Suprapubic skin (tissue), 4 donors: ENCODE measurements at regions not wholly inside any gene's neighbourhood (a gene's known extent, or its start where the extent isn't known, plus 50 kb on each side); places are given as distances from the start of the nearest gene placed in this dataset.

Experiments
- DNase-seq, 2 donors: peaks; one replicate each; pipeline ENCODE4 v3.0.0-alpha.2; 2019; ENCODE audit warnings: low spot score in 2 of 2
- H3K27ac ChIP-seq: fragments of 200-600 bp; sonication (generic); one replicate; pipeline ENCODE4 v1.5.1; 2019
- H3K27me3 ChIP-seq: fragments of 200-600 bp; sonication (generic); one replicate; pipeline ENCODE4 v1.5.1; 2019
- H3K36me3 ChIP-seq: fragments of 200-600 bp; sonication (generic); one replicate; pipeline ENCODE4 v1.5.1; 2019
- H3K4me1 ChIP-seq: fragments of 200-600 bp; sonication (generic); one replicate; pipeline ENCODE4 v1.5.1; 2019
- H3K4me3 ChIP-seq: fragments of 200-600 bp; sonication (generic); one replicate; pipeline ENCODE4 v1.5.1; 2019; ENCODE audit warnings: mild to moderate bottlenecking
- H3K9me3 ChIP-seq: fragments of 200-600 bp; sonication (generic); one replicate; pipeline ENCODE4 v1.5.1; 2019
- EP300 ChIP-seq: sonication (generic); formaldehyde crosslinking; IDR thresholded peaks from one replicate; pipeline ENCODE4 v1.6.1; 2017; ENCODE audit warnings: antibody characterized with exemption
- POLR2A ChIP-seq, 2 donors: fragments of 450-650 bp; IDR thresholded peaks; one replicate each; pipeline ENCODE4 v1.6.1; 2017; ENCODE audit warnings: antibody characterized with exemption in 2 of 2, mild to moderate bottlenecking in 2 of 2, moderate library complexity in 2 of 2
- POLR2AphosphoS5 ChIP-seq, 3 donors: sonication (generic); formaldehyde crosslinking; IDR thresholded peaks; one replicate each; pipeline ENCODE4 v1.6.1; 2017; ENCODE audit warnings: antibody characterized with exemption in 3 of 3
- whole genome bisulfite sequencing: methylation state at CpG from one replicate; pipeline ENCODE4 v1.1.5; 2018; 5-methylcytosine and 5-hydroxymethylcytosine counted together
- TF ChIP-seq, protein P1 (sequence below), 2 donors: fragments of 200-600 bp in 1 of 2; fragments of 450-650 bp in 1 of 2; sonication (generic) in 1 of 2; IDR thresholded peaks; one replicate each; pipeline ENCODE4 v1.5.1; 2016 to 2019; ENCODE audit warnings: antibody characterized with exemption in 2 of 2, mild to moderate bottlenecking in 1 of 2, moderate library complexity in 1 of 2

DNA sequence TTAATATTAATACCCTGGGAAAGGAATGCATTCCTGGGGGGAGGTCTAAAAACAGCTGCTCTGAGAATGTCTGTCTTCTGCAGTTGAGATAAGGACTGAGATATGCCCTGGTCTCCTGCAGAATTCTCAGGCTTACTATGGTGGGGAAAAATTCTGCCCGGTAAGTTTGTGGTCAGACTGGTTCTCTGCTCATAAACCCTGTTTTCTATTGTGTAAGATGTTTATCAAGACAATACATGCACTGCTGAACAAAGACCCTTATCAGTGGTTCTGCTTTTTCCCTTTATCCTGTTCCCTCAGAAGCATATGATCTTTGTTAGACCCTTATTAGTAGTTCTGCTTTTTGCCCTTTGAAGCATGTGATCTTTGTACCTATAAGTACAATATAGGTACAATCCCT, 494.6 kb downstream of the CNTN6 start:
- Histone ChIP-seq H3K27ac (no peak overlapping the region), H3K4me3 (no peak overlapping the region), H3K9me3 (peaks cover 9% of the 10 kb centered on the region), H3K27me3 (no peaks in the 10 kb centered on the region), H3K36me3 (no peaks in the 10 kb centered on the region), H3K4me1 (no peaks in the 10 kb centered on the region)
- TF ChIP-seq, protein P1, sequence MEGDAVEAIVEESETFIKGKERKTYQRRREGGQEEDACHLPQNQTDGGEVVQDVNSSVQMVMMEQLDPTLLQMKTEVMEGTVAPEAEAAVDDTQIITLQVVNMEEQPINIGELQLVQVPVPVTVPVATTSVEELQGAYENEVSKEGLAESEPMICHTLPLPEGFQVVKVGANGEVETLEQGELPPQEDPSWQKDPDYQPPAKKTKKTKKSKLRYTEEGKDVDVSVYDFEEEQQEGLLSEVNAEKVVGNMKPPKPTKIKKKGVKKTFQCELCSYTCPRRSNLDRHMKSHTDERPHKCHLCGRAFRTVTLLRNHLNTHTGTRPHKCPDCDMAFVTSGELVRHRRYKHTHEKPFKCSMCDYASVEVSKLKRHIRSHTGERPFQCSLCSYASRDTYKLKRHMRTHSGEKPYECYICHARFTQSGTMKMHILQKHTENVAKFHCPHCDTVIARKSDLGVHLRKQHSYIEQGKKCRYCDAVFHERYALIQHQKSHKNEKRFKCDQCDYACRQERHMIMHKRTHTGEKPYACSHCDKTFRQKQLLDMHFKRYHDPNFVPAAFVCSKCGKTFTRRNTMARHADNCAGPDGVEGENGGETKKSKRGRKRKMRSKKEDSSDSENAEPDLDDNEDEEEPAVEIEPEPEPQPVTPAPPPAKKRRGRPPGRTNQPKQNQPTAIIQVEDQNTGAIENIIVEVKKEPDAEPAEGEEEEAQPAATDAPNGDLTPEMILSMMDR (IDR thresholded peaks at IDR 0.05): no peak
- TF ChIP-seq EP300: no peak
- no peak for TF ChIP-seq POLR2AphosphoS5 (IDR thresholded peaks at IDR 0.05)
- TF ChIP-seq POLR2A (IDR thresholded peaks at IDR 0.05): no peak
- 67% methylated on average over 1 of the region's 1 CpG for WGBS
- no peak for DNase-seq

DNA sequence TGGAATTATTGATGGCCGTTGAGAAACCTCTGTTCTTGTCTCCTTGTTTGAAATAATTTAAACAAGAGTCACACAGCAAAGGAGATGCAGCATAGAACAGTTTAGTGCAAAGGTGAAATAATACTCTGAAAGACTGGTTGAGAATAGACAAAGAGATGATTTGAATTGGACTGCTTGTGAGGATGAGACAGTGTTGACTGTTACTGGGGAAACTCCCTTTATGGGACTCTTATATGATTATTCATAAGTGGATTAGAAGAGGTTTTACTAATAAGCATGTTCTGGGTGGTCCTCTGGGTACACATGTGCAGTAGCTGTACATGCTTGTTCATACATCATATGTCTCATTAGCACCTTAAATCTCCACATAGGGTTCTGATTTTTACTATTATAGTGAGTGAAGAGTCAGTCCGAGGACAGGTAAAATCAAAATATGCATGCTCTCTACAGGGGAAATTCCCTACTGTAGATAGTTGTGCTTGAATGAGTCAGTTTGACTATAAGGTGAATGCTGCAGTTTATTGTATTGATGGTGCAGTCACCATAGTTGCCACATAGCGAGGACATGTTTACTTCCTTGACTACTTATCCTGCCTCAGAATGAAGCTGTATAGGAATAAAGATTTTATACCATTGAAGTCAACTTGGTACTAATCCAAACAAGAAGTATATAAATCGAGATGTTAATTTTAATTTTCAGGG, 498.7 kb downstream of the CNTN6 start:
- no peak for DNase-seq
- Histone ChIP-seq H3K4me3 (no peak overlapping the region), H3K27ac (no peak overlapping the region), H3K9me3 (peaks cover 9% of the 10 kb centered on the region), H3K36me3 (no peaks in the 10 kb centered on the region), H3K27me3 (no peaks in the 10 kb centered on the region), H3K4me1 (no peaks in the 10 kb centered on the region)
- WGBS: 64% methylated on average over 4 of the region's 4 CpGs
- TF ChIP-seq POLR2AphosphoS5 (IDR thresholded peaks at IDR 0.05) (no peak), EP300 (no peak), POLR2A (IDR thresholded peaks at IDR 0.05) (no peak)
- TF ChIP-seq, protein P1 (IDR thresholded peaks at IDR 0.05): no peak

DNA sequence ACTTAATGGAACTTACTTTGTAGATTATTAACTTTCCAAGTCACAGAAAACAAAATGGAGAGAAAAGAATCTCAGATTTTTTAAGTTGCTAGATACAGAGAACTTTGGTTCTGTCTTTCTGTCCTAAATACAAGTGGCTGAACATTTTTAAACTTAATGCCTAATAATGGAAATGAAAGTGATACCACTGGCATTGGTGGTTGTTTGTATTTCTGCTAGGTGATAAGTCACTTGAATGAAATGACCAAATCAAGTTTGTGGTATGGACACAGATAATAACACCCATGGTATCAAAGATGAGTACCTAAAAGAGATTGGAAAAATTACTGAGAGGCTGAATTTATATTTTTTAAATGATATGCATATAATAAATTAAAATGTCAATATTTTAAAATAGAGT, 502.1 kb downstream of the CNTN6 start:
- DNase-seq: no peak

DNA sequence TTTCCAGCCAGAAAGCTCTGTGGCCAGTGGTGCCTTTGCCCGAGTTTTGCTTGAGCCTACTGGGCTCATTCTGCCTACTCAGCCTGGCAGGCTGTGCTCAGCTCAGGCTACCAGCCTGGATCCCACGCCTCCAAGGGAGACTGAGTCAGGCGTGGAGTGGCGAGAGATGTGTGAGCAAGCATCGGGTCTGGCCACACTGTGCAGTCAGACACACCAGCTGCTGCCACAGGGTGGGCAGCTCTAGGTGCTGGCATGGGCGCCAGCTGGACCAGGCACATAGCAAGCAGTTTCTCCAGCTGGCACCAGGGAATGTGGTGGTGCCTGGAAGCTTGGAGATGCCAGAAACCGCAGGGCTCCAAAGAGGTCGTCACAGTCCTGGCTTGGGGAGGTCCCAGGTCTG, 498.5 kb upstream of the CNTN4 start:
- H3K9me3 ChIP-seq: no peaks in the 10 kb centered on the region
- DNase-seq: no peak
- H3K4me1 ChIP-seq: no peaks in the 10 kb centered on the region
- no peak overlapping the region for H3K27ac ChIP-seq
- no peak overlapping the region for H3K4me3 ChIP-seq
- no peaks in the 10 kb centered on the region for H3K36me3 ChIP-seq
- 83% methylated on average over 8 of the region's 8 CpGs for WGBS
- TF ChIP-seq EP300: no peak
- TF ChIP-seq, protein P1 (IDR thresholded peaks at IDR 0.05): no peak
- no peak for TF ChIP-seq POLR2AphosphoS5 (IDR thresholded peaks at IDR 0.05)
- TF ChIP-seq POLR2A (IDR thresholded peaks at IDR 0.05): no peak
- H3K27me3 ChIP-seq: no peaks in the 10 kb centered on the region

More for the DNA sequence above, 502.1 kb downstream of the CNTN6 start:
- H3K27me3 ChIP-seq: no peaks in the 10 kb centered on the region
- H3K9me3 ChIP-seq: no peaks in the 10 kb centered on the region
- H3K4me3 ChIP-seq: no peak overlapping the region
- H3K4me1 ChIP-seq: no peaks in the 10 kb centered on the region
- H3K27ac ChIP-seq: no peak overlapping the region
- no peaks in the 10 kb centered on the region for H3K36me3 ChIP-seq
- TF ChIP-seq POLR2AphosphoS5 (IDR thresholded peaks at IDR 0.05): no peak
- TF ChIP-seq, protein P1 (IDR thresholded peaks at IDR 0.05): no peak
- no peak for TF ChIP-seq EP300
- TF ChIP-seq POLR2A (IDR thresholded peaks at IDR 0.05): no peak

DNA sequence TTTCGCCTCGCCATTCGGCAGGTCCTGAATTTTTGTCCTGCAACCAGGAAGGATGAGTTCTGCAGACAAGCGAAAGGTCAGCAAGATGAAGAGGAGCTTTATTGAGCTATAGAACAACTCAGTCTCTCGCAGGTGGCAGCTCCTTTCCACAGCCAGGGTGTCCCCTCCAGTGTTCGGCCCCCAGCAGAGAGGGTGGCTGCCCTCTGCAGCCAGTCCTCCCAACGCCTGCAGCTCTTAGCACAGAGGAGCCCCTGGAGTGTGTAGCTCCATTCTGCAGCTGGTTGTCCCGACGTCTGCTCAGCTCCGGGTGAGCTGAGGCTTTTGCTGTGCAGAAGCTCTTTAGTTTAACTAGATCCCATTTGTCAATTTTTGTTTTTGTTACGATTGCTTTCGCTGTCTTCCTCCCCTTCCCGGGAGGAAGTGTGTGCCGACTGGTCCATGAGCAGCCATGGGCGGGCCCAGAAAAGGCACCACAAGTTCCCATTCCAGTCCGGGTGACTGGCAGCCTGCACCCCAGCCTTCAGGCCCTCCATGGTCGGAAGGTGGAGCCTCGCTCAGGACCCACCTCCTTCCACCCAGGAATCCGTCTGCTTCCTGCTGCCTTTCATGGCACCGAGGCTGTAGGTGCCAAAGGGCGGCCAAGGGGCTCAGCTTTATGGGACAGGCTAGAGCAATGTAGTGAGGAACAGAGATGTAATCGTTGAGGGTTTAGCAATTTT, 497.8 kb upstream of the CNTN4 start:
- Histone ChIP-seq H3K27ac (no peak overlapping the region), H3K4me3 (no peak overlapping the region), H3K36me3 (no peaks in the 10 kb centered on the region), H3K4me1 (no peaks in the 10 kb centered on the region), H3K9me3 (no peaks in the 10 kb centered on the region), H3K27me3 (no peaks in the 10 kb centered on the region)
- 87% methylated on average over 22 of the region's 22 CpGs for WGBS
- TF ChIP-seq EP300: no peak
- no peak for TF ChIP-seq POLR2A (IDR thresholded peaks at IDR 0.05)
- TF ChIP-seq POLR2AphosphoS5 (IDR thresholded peaks at IDR 0.05): no peak
- no peak for DNase-seq
